ENCODE measurements at regions not wholly inside any gene's neighbourhood (a gene's known extent, or its start where the extent isn't known, plus 50 kb on each side); places are given as distances from the start of the nearest gene placed in this dataset.
"Not testable (repeated sequence)": the region's sequence is repeated elsewhere in the genome, so short reads cannot be mapped to it uniquely, and the experiment has no call there.

DNA sequence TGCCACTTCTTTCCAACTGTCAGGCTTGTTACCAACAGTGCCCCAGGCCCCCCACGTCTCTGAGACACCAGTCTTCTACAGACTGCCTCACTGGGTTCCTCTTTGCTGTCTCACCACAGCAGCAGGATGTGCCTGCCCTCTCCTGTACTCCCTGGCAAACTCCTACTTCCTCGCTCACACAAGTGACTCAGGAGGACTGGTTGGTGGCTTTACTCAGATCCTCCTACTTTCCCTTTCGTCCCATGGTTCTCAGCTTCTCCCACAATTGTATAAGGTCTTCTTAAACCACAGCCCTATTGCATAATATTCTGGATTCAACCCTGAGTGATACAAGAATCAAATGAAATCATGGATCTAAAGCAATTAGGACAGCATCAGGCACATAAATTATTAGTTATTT lies 246.6 kb upstream of the PROK2 start:
- TF ChIP-seq, protein P1, sequence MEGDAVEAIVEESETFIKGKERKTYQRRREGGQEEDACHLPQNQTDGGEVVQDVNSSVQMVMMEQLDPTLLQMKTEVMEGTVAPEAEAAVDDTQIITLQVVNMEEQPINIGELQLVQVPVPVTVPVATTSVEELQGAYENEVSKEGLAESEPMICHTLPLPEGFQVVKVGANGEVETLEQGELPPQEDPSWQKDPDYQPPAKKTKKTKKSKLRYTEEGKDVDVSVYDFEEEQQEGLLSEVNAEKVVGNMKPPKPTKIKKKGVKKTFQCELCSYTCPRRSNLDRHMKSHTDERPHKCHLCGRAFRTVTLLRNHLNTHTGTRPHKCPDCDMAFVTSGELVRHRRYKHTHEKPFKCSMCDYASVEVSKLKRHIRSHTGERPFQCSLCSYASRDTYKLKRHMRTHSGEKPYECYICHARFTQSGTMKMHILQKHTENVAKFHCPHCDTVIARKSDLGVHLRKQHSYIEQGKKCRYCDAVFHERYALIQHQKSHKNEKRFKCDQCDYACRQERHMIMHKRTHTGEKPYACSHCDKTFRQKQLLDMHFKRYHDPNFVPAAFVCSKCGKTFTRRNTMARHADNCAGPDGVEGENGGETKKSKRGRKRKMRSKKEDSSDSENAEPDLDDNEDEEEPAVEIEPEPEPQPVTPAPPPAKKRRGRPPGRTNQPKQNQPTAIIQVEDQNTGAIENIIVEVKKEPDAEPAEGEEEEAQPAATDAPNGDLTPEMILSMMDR (IDR thresholded peaks at IDR 0.05), result no peak
- Histone ChIP-seq H3K27me3 (no peaks in the 10 kb centered on the region), H3K36me3 (no peaks in the 10 kb centered on the region), H3K27ac (no peak overlapping the region), H3K9me3 (no peaks in the 10 kb centered on the region), H3K4me1 (no peaks in the 10 kb centered on the region), H3K4me3 (no peak overlapping the region)
- no peak for DNase-seq
- intact Hi-C loops (cut with DNase I; ENCODE audit: low total_unique reads), result no loop called here

DNA sequence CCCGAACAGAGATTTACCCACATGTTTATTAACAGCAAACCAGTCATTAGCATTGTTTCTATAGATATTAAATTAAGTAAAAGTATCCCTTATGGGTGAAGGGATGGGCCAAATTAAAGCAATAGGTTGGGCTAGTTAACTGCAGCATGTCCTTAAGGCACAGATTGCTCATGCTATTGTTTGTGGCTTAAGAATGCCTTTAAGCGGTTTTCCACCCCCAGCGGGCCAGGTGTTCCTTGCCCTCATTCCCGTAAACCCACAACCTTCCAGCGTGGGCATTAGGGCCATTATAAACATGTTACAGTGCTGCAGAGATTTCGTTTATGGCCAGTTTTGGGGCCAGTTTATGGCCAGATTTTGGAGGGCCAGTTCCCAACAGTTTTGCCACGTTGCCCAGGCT lies 245.3 kb upstream of the PROK2 start:
- H3K4me3 ChIP-seq; intact Hi-C loops (cut with DNase I; ENCODE audit: low total_unique reads); DNase-seq; H3K27me3 ChIP-seq; H3K27ac ChIP-seq; H3K4me1 ChIP-seq; H3K36me3 ChIP-seq; H3K9me3 ChIP-seq: not testable (repeated sequence)

DNA sequence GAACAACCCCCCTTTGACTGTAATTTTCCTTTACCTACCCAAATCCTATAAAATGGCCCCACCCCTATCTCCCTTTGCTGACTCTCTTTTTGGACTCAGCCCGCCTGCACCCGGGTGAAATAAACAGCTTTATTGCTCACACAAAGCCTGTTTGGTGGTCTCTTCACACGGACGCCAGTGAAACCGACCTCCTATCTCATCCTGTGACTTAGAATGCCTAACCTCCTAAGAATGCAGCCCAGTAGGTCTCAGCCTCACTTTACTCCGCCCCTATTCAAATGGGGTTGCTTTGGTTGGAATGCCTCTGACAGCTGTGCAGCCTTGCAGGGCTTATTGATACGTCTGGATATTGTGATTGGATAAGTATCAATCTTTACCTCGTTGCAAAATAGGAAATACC lies 243.8 kb upstream of the PROK2 start:
- H3K9me3 ChIP-seq; DNase-seq; H3K4me1 ChIP-seq; H3K27me3 ChIP-seq; H3K36me3 ChIP-seq; H3K4me3 ChIP-seq; intact Hi-C loops (cut with DNase I; ENCODE audit: low total_unique reads); H3K27ac ChIP-seq: not testable (repeated sequence)

DNA sequence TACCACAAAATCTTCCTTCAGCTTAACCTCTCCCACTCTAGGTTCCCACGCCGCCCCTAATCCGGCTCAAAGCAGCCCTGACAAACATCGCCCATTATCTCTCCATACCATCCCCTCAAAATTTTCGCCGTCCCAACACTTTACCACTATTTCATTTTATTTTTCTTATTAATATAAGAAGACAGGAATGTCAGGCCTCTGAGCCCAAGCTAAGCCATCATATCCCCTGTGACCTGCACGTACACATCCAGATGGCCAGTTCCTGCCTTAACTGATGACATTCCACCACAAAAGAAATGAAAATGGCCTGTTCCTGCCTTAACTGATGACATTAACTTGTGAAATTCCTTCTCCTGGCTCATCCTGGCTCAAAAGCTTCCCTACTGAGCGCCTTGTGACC lies 243.4 kb upstream of the PROK2 start:
- intact Hi-C loops (cut with DNase I; ENCODE audit: low total_unique reads); H3K4me1 ChIP-seq; DNase-seq; H3K9me3 ChIP-seq; H3K27ac ChIP-seq; H3K27me3 ChIP-seq; H3K4me3 ChIP-seq; H3K36me3 ChIP-seq: not testable (repeated sequence)

DNA sequence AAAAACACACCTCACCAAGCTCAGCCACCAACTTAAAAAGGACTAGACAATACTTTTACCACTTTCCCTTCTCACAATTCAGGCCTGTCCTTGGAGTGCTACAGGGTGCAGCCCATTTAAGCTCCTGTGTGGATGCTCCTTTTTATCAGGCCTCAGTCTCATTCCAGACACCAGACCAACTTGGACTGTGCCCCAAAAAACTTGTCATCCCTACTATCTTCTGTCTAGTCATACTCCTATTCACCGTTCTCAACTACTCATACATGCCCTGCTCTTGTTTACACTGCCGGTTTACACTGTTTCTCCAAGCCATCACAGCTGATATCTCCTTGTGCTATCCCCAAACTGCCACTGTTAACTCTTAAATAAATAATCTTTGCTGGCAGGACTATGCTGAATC lies 242.8 kb upstream of the PROK2 start:
- H3K9me3 ChIP-seq; H3K27ac ChIP-seq; H3K4me1 ChIP-seq; DNase-seq; H3K4me3 ChIP-seq; H3K27me3 ChIP-seq; H3K36me3 ChIP-seq; intact Hi-C loops (cut with DNase I; ENCODE audit: low total_unique reads): not testable (repeated sequence)

DNA sequence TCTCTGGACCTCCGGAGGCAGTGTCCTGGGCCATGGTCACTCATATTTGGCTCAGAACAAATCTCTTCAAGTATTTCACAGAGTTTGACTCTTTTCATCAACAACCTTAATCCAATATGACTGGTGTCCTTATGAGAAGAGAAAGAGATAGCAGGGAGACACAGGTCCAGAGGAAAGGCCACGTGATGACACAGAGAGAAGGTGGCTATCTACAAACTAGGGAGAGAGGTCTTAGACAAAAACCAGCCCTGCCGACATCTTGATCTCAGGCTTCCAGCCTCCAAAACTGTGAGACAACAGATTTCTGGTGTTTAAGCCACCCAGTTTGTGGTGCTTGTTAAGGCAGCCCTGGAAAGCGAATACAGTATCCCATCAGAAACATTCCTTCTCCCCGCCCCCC lies 237.1 kb upstream of the PROK2 start:
- TF ChIP-seq, protein P1 (IDR thresholded peaks at IDR 0.05), result no peak
- intact Hi-C loops (cut with DNase I; ENCODE audit: low total_unique reads), result no loop called here
- no peak for DNase-seq
- Histone ChIP-seq H3K36me3 (no peaks in the 10 kb centered on the region), H3K27ac (no peak overlapping the region), H3K4me3 (no peak overlapping the region), H3K27me3 (no peaks in the 10 kb centered on the region), H3K4me1 (peaks cover 0 to 3% (median 0%) of the 10 kb centered on the region in 4 donors), H3K9me3 (no peaks in the 10 kb centered on the region)

DNA sequence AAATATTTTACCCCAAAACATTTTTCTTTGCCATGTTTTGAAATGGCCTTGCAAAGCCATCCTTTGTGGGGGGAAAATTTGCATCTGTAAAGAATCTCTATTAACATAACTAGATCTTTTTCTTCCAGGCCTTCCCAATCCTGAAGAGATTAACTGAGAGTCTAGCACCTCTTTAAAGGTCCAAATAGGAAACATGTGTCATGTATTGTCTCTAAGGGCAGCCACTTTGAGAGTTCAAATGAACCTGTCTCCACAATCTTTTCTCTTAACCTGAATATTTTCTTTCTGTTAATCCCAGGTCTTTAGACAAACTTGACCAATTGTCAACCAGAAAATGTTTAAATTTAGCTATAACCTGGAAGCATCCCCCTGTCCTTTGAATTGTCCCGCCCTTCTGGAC lies 236.6 kb upstream of the PROK2 start:
- Histone ChIP-seq H3K27me3 (no peaks in the 10 kb centered on the region), H3K27ac (no peak overlapping the region), H3K4me3 (no peak overlapping the region), H3K36me3 (no peaks in the 10 kb centered on the region), H3K4me1 (peaks cover 0 to 3% (median 0%) of the 10 kb centered on the region in 4 donors), H3K9me3 (no peaks in the 10 kb centered on the region)
- no peak for DNase-seq
- TF ChIP-seq, protein P1 (IDR thresholded peaks at IDR 0.05), result no peak
- intact Hi-C loops (cut with DNase I; ENCODE audit: low total_unique reads), result no loop called here

DNA sequence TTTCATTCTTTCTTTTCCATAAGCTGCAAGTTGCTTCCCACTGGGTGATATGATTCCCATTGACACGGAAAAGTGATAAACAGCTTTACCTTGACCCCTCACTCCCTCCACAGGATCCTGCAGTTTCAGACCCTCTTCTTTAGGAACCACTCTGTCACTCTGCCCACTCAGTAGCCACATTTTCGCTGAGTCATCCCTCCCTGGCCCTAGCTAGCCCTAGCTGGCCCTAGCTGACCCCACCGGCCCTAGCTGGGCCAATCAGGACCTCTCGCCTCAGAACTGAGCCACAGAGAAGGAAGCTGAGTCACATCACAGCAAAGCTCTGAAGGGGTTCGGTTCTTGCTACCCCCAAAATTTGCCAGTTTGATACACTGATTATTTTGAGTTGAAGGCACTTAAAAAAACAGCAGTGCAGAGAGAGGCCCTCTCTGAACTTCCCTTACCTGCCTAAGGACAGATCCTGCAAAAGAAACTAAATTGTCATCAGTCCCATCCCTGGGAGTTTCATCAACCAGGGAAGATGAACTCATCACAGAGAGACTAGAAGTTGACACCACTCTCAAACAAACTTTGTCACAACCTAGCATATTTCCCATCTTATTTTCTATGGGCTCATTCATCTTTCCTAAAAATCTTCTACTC lies 233.5 kb upstream of the PROK2 start:
- intact Hi-C loops (cut with DNase I; ENCODE audit: low total_unique reads), result no loop called here
- no peak overlapping the region for H3K4me3 ChIP-seq
- H3K9me3 ChIP-seq, result no peaks in the 10 kb centered on the region
- no peaks in the 10 kb centered on the region for H3K27me3 ChIP-seq
- H3K27ac ChIP-seq, result no peak overlapping the region
- peaks cover 0 to 3% (median 0%) of the 10 kb centered on the region in 4 donors for H3K4me1 ChIP-seq
- TF ChIP-seq, protein P1 (IDR thresholded peaks at IDR 0.05), result no peak
- H3K36me3 ChIP-seq, result no peaks in the 10 kb centered on the region
- no peak for DNase-seq

Data from tibial artery (tissue), 4 donors.